ENCODE measurements at regions not wholly inside any gene's neighbourhood (a gene's known extent, or its start where the extent isn't known, plus 50 kb on each side); places are given as distances from the start of the nearest gene placed in this dataset.

- no peak for TF ChIP-seq CTCF (IDR thresholded peaks at IDR 0.05)
Observed at GRCh38 chr5:158364367-158364766, 505.4 kb upstream of the CLINT1 start.

GRCh38 chr5:158354958-158355357 lies 496.0 kb upstream of the CLINT1 start:
- ATAC-seq (ENCODE audit: insufficient number of reproducible peaks, low FRiP score, low read depth) = no peak

More at GRCh38 chr5:158364367-158364766, 505.4 kb upstream of the CLINT1 start:
- peaks cover 0 to 19% of the 10 kb centered on the region in 2 donors for H3K4me1 ChIP-seq (ENCODE audit: control insufficient read depth in 1 of 2, low read depth in 2 of 2)
- H3K27me3 ChIP-seq (replicated peaks; ENCODE audit: insufficient read depth) = no peaks in the 10 kb centered on the region
- H3K27ac ChIP-seq = no peak overlapping the region
- no peaks in the 10 kb centered on the region for H3K36me3 ChIP-seq
- ATAC-seq (ENCODE audit: insufficient number of reproducible peaks, low FRiP score, low read depth) (no peak), DNase-seq (ENCODE audit: low spot score) (no peak)
- H3K9me3 ChIP-seq = no peaks in the 10 kb centered on the region
- H3K4me3 ChIP-seq = no peak overlapping the region

GRCh38 chr5:158351485-158352125 lies 492.7 kb upstream of the CLINT1 start:
- H3K4me3 ChIP-seq = no peak overlapping the region
- no peak for DNase-seq (ENCODE audit: low spot score)
- H3K36me3 ChIP-seq = no peaks in the 10 kb centered on the region
- no peak overlapping the region for H3K27ac ChIP-seq
- H3K27me3 ChIP-seq (replicated peaks; ENCODE audit: insufficient read depth) = no peaks in the 10 kb centered on the region
- TF ChIP-seq CTCF (IDR thresholded peaks at IDR 0.05) = no peak
- H3K9me3 ChIP-seq = no peaks in the 10 kb centered on the region
- no peaks in the 10 kb centered on the region for H3K4me1 ChIP-seq (ENCODE audit: control insufficient read depth in 1 of 2, low read depth in 2 of 2)
- no peak for ATAC-seq (ENCODE audit: insufficient number of reproducible peaks, low FRiP score, low read depth)

More at GRCh38 chr5:158354958-158355357, 496.0 kb upstream of the CLINT1 start:
- no peaks in the 10 kb centered on the region for H3K36me3 ChIP-seq
- no peaks in the 10 kb centered on the region for H3K27me3 ChIP-seq (replicated peaks; ENCODE audit: insufficient read depth)
- no peaks in the 10 kb centered on the region for H3K9me3 ChIP-seq
- H3K4me3 ChIP-seq = no peak overlapping the region
- H3K4me1 ChIP-seq (ENCODE audit: control insufficient read depth in 1 of 2, low read depth in 2 of 2) = no peaks in the 10 kb centered on the region
- H3K27ac ChIP-seq = no peak overlapping the region
- DNase-seq (ENCODE audit: low spot score) = no peak
- TF ChIP-seq CTCF (IDR thresholded peaks at IDR 0.05) = no peak

GRCh38 chr5:158349987-158350386 lies 491.0 kb upstream of the CLINT1 start:
- no peak overlapping the region for H3K4me3 ChIP-seq
- no peaks in the 10 kb centered on the region for H3K9me3 ChIP-seq
- no peak overlapping the region for H3K27ac ChIP-seq
- no peak for TF ChIP-seq CTCF (IDR thresholded peaks at IDR 0.05)
- DNase-seq (ENCODE audit: low spot score) = no peak
- ATAC-seq (ENCODE audit: insufficient number of reproducible peaks, low FRiP score, low read depth) = no peak
- H3K4me1 ChIP-seq (ENCODE audit: control insufficient read depth in 1 of 2, low read depth in 2 of 2) = no peaks in the 10 kb centered on the region
- no peaks in the 10 kb centered on the region for H3K36me3 ChIP-seq
- H3K27me3 ChIP-seq (replicated peaks; ENCODE audit: insufficient read depth) = no peaks in the 10 kb centered on the region

- Histone ChIP-seq H3K36me3 (no peaks in the 10 kb centered on the region), H3K4me1 (ENCODE audit: control insufficient read depth in 1 of 2, low read depth in 2 of 2) (no peaks in the 10 kb centered on the region), H3K9me3 (no peaks in the 10 kb centered on the region), H3K27me3 (replicated peaks; ENCODE audit: insufficient read depth) (no peaks in the 10 kb centered on the region), H3K27ac (no peak overlapping the region), H3K4me3 (no peak overlapping the region)
- no peak for ATAC-seq (ENCODE audit: insufficient number of reproducible peaks, low FRiP score, low read depth)
- TF ChIP-seq CTCF (IDR thresholded peaks at IDR 0.05) = no peak
- DNase-seq (ENCODE audit: low spot score) = no peak
Observed at GRCh38 chr5:158344376-158344775, 485.4 kb upstream of the CLINT1 start.
